GM12878 (cell line): ENCODE measurements at regions not wholly inside any gene's neighbourhood (a gene's known extent, or its start where the extent isn't known, plus 50 kb on each side); places are given as distances from the start of the nearest gene placed in this dataset.

Experiments used
- ATAC-seq: fragments of 200-7000 bp; cut with Tn5 transposase; 3 replicates; pipeline ENCODE4 v1.9.1; 2020; ENCODE audit warnings: mild to moderate bottlenecking, moderate library complexity
- BruUV-seq: library from RNA; stranded (reverse); fragments of 400-500 nt; replicated peaks from 2 replicates; lab custom pipeline; 2021; lab: Mats Ljungman, UMichigan
- CTCF ChIA-PET: fragments of 300-600 bp; sonication (Branson Sonifier 250); formaldehyde crosslinking; extraction: SDS; loops from one replicate; lab custom pipeline; 2021; ENCODE audit warnings: inconsistent platforms; lab: Yijun Ruan, JAX
- POLR2A ChIA-PET: fragments of 350-600 bp; formaldehyde crosslinking; extraction: SDS; loops from one replicate; lab custom pipeline; 2021; ENCODE audit warnings: inconsistent platforms; lab: Charles Lee
- RAD21 ChIA-PET: fragments of 300-600 bp; sonication (Branson Sonifier 250); formaldehyde crosslinking; loops from one replicate; lab custom pipeline; 2023; ENCODE audit warnings: antibody characterized with exemption; ENCODE audit not compliant: unreplicated experiment; lab: Charles Lee
- SMC1A ChIA-PET: fragments of 300-600 bp; sonication (Branson Sonifier 250); formaldehyde crosslinking; loops from one replicate; lab custom pipeline; 2023; ENCODE audit not compliant: unreplicated experiment, uncharacterized antibody; lab: Charles Lee
- DNase-seq: peaks from one replicate; pipeline ENCODE4 v3.0.0-alpha.2; 2011; ENCODE audit warnings: low read depth, low spot score
- FAIRE-seq: peaks from 3 replicates; lab custom pipeline; 2011; peaks lifted over from hg19 to GRCh38; lab: Jason Lieb, UNC
- H2AFZ ChIP-seq: 2 replicates; pipeline ENCODE4 v1.6.0; 2011; ENCODE audit warnings: low read depth, low read length, control low read depth; ENCODE audit not compliant: control insufficient read depth
- H3K27ac ChIP-seq: 2 replicates; pipeline ENCODE4 v1.5.1; 2011; ENCODE audit warnings: control low read depth; ENCODE audit not compliant: control insufficient read depth, insufficient read depth
- H3K27me3 ChIP-seq, 2 experiments: replicated peaks in 1 of 2; 2 replicates each; pipeline versions ENCODE4 v1.6.0 to v1.6.1; 2011; ENCODE audit warnings: low read length in 1 of 2; ENCODE audit not compliant: control insufficient read depth in 2 of 2, insufficient read depth in 2 of 2
- H3K36me3 ChIP-seq, 2 experiments: 2 replicates each; pipeline ENCODE4 v1.5.1; 2011; ENCODE audit warnings: low read length in 1 of 2; ENCODE audit not compliant: control insufficient read depth in 2 of 2, insufficient read depth in 2 of 2
- H3K4me1 ChIP-seq: 2 replicates; pipeline ENCODE4 v1.6.1; 2011; ENCODE audit warnings: mild to moderate bottlenecking, low read length, moderate library complexity, mixed read lengths; ENCODE audit not compliant: control insufficient read depth, insufficient read depth
- H3K4me2 ChIP-seq: 2 replicates; pipeline ENCODE4 v1.6.0; 2011; ENCODE audit warnings: control low read depth; ENCODE audit not compliant: control insufficient read depth, insufficient read depth
- H3K4me3 ChIP-seq: fragments of 200-600 bp; sonication (generic); 2 replicates; pipeline ENCODE4 v1.5.1; 2016
- H3K79me2 ChIP-seq: 2 replicates; pipeline ENCODE4 v1.6.0; 2011; ENCODE audit warnings: low read length; ENCODE audit not compliant: control insufficient read depth, insufficient read depth
- H3K9ac ChIP-seq: 2 replicates; pipeline ENCODE4 v1.8.0; 2011; ENCODE audit warnings: low read length, control low read depth, mixed read lengths; ENCODE audit not compliant: control insufficient read depth, insufficient read depth
- H3K9me3 ChIP-seq: replicated peaks from 3 replicates; pipeline ENCODE4 v1.5.1; 2011; ENCODE audit warnings: mild to moderate bottlenecking, low read length; ENCODE audit not compliant: control insufficient read depth, insufficient read depth
- H4K20me1 ChIP-seq: 2 replicates; pipeline ENCODE4 v1.6.0; 2011; ENCODE audit not compliant: control insufficient read depth, insufficient read depth
- BCL11A ChIP-seq: IDR thresholded peaks from 2 replicates; pipeline ENCODE4 v1.6.1; 2011; ENCODE audit warnings: low read depth, low read length
- CHD1 ChIP-seq: IDR thresholded peaks from 2 replicates; pipeline ENCODE4 v1.6.1; 2012; ENCODE audit warnings: low read depth, low read length, improper control_type of control experiment
- CHD4 ChIP-seq: fragments of 200-600 bp; sonication (generic); IDR thresholded peaks from 2 replicates; pipeline ENCODE4 v1.6.1; 2016; ENCODE audit warnings: mild to moderate bottlenecking
- FOS ChIP-seq: IDR thresholded peaks from 3 replicates; pipeline ENCODE4 v1.6.1; 2011; ENCODE audit warnings: borderline replicate concordance; ENCODE audit not compliant: insufficient read length; ENCODE audit errors: extremely low read depth
- GATAD2B ChIP-seq: fragments of 450-650 bp; conservative IDR thresholded peaks from 2 replicates; pipeline ENCODE4 v1.6.1; 2017; ENCODE audit warnings: low read depth, mild to moderate bottlenecking, moderate library complexity
- IKZF1 ChIP-seq: fragments of 450-650 bp; conservative IDR thresholded peaks from 2 replicates; pipeline ENCODE4 v1.6.1; 2017; ENCODE audit warnings: antibody characterized with exemption, mild to moderate bottlenecking
- IKZF2 ChIP-seq, 2 experiments: fragments of 450-650 bp; IDR thresholded peaks; 2 replicates each; pipeline ENCODE4 v1.6.1; 2017; ENCODE audit warnings: mild to moderate bottlenecking in 2 of 2, moderate library complexity in 2 of 2
- MAX ChIP-seq: IDR thresholded peaks from 2 replicates; pipeline ENCODE4 v1.6.1; 2012; ENCODE audit warnings: low read depth, low read length, improper control_type of control experiment
- NR2C2 ChIP-seq: IDR thresholded peaks from 2 replicates; pipeline ENCODE4 v1.6.1; 2011; ENCODE audit warnings: borderline replicate concordance, low read depth; ENCODE audit not compliant: control insufficient read depth, insufficient read length
- PML ChIP-seq: IDR thresholded peaks from 2 replicates; pipeline ENCODE4 v1.6.1; 2012; ENCODE audit warnings: low read length, inconsistent platforms
- POLR2AphosphoS5 ChIP-seq: IDR thresholded peaks from 2 replicates; pipeline ENCODE4 v1.6.1; 2011; ENCODE audit warnings: mild to moderate bottlenecking, low read length, inconsistent platforms
- RB1 ChIP-seq: fragments of 450-650 bp; formaldehyde crosslinking; IDR thresholded peaks from 2 replicates; pipeline ENCODE4 v1.6.1; 2017; ENCODE audit warnings: mild to moderate bottlenecking, borderline replicate concordance
- RELB ChIP-seq: fragments of 450-650 bp; IDR thresholded peaks from 2 replicates; pipeline ENCODE4 v1.6.1; 2017; ENCODE audit warnings: low read depth, mild to moderate bottlenecking, moderate library complexity
- SRF ChIP-seq, 2 experiments: IDR thresholded peaks; 2 replicates each; pipeline ENCODE4 v1.6.1; 2011; ENCODE audit warnings: low read depth in 2 of 2, low read length in 2 of 2, mild to moderate bottlenecking in 1 of 2, moderate library complexity in 1 of 2
- TCF7 ChIP-seq: IDR thresholded peaks from 2 replicates; pipeline ENCODE4 v1.6.1; 2014; ENCODE audit warnings: antibody characterized with exemption, borderline replicate concordance
- USF1 ChIP-seq: IDR thresholded peaks from 2 replicates; pipeline ENCODE4 v1.6.1; 2011; ENCODE audit warnings: borderline replicate concordance, low read depth, mild to moderate bottlenecking, moderate library complexity, mixed read lengths, low read length; ENCODE audit not compliant: insufficient read depth; ENCODE audit errors: extremely low read length
- ZNF207 ChIP-seq: fragments of 450-650 bp; IDR thresholded peaks from 2 replicates; pipeline ENCODE4 v1.6.1; 2014; ENCODE audit warnings: antibody characterized with exemption, mild to moderate bottlenecking, borderline replicate concordance
- ZNF24 ChIP-seq: fragments of 450-650 bp; IDR thresholded peaks from 2 replicates; pipeline ENCODE4 v1.6.1; 2017; ENCODE audit warnings: antibody characterized with exemption, mild to moderate bottlenecking
- ZNF592 ChIP-seq: fragments of 450-650 bp; IDR thresholded peaks from 2 replicates; pipeline ENCODE4 v1.6.1; 2017; ENCODE audit warnings: mild to moderate bottlenecking, moderate library complexity
- WGBS: methylation state at CpG from one replicate; pipeline ENCODE4 v1.1.6; 2016; ENCODE audit warnings: low lambda C conversion rate; ENCODE audit not compliant: insufficient replicate concordance, insufficient coverage; ENCODE audit errors: missing lambda C conversion rate; 5-methylcytosine and 5-hydroxymethylcytosine counted together
- in situ Hi-C: fragments of 300-500 bp; cut with MboI; formaldehyde crosslinking; loops from 9 replicates; pipeline ENCODE4 v1.14.3; 2018; ENCODE audit warnings: mixed read lengths
- intact Hi-C: fragments of 100-400 bp; cut with micrococcal nuclease; formaldehyde crosslinking; loops from one replicate; pipeline ENCODE4 v1.14.2; 2022; ENCODE audit not compliant: unreplicated experiment

- ChIA-PET SMC1A (no interaction called here), RAD21 (no interaction called here), POLR2A (no interaction called here), CTCF (no interaction called here)
- H3K4me3 ChIP-seq, result no peak overlapping the region
- no peaks in the 10 kb centered on the region for H3K27me3 ChIP-seq
- in situ Hi-C loops, result no loop called here
- H2AFZ ChIP-seq, result no peak overlapping the region
- H3K9ac ChIP-seq, result no peak overlapping the region
- BruUV-seq, result no TSS peak
- no peaks in the 10 kb centered on the region for H3K9me3 ChIP-seq
- H4K20me1 ChIP-seq, result no peaks in the 10 kb centered on the region
- no peak for ATAC-seq
- no peak overlapping the region for H3K27ac ChIP-seq
- FAIRE-seq, result no peak
- DNase-seq, result no peak
- intact Hi-C loops, result no loop called here
- no peaks in the 10 kb centered on the region for H3K4me1 ChIP-seq
- WGBS, result 24% methylated on average over 14 of the region's 14 CpGs
- no peaks in the 10 kb centered on the region for H3K79me2 ChIP-seq
- no peak overlapping the region for H3K4me2 ChIP-seq
- no peaks in the 10 kb centered on the region for H3K36me3 ChIP-seq
- no peak for TF ChIP-seq PML
- TF ChIP-seq CHD1, result no peak
- TF ChIP-seq RB1, result no peak
- TF ChIP-seq CHD4, result no peak
- no peak for TF ChIP-seq GATAD2B
- no peak for TF ChIP-seq POLR2AphosphoS5
- TF ChIP-seq SRF (IDR thresholded peaks at IDR 0.05; ENCODE audit: low read depth in 2 of 2, low read length in 2 of 2), result no peak
- TF ChIP-seq TCF7, result no peak
- no peak for TF ChIP-seq ZNF207
- TF ChIP-seq BCL11A, result no peak
- no peak for TF ChIP-seq IKZF2 (IDR thresholded peaks at IDR 0.05)
- TF ChIP-seq NR2C2, result no peak
- no peak for TF ChIP-seq IKZF1
- TF ChIP-seq USF1, result no peak
- no peak for TF ChIP-seq FOS
- no peak for TF ChIP-seq ZNF24
- TF ChIP-seq RELB, result no peak
- no peak for TF ChIP-seq MAX
- TF ChIP-seq ZNF592, result no peak
Measured at GRCh38 chr7:137094-137891, 55.1 kb upstream of the FAM20C start.
